Skeletal muscle tissue (tissue), 3 donors: ENCODE measurements at regions not wholly inside any gene's neighbourhood (a gene's known extent, or its start where the extent isn't known, plus 50 kb on each side); places are given as distances from the start of the nearest gene placed in this dataset.

Source experiments
- H3K27ac ChIP-seq: one replicate; pipeline ENCODE4 v1.7.0; 2013; ENCODE audit warnings: mild to moderate bottlenecking, low read depth, low read length, inconsistent platforms
- H3K27me3 ChIP-seq, 3 donors: one replicate each; pipeline ENCODE4 v1.7.0; 2013; ENCODE audit warnings: low read length in 3 of 3; ENCODE audit not compliant: control insufficient read depth in 3 of 3, insufficient read depth in 3 of 3
- H3K36me3 ChIP-seq, 3 donors: one replicate each; pipeline ENCODE4 v1.7.0; 2013; ENCODE audit warnings: low read length in 3 of 3; ENCODE audit not compliant: control insufficient read depth in 3 of 3, insufficient read depth in 3 of 3
- H3K4me1 ChIP-seq, 3 donors: one replicate each; pipeline ENCODE4 v1.7.0; 2013; ENCODE audit warnings: low read length in 3 of 3, mild to moderate bottlenecking in 3 of 3; ENCODE audit not compliant: control insufficient read depth in 3 of 3, insufficient read depth in 3 of 3
- H3K4me3 ChIP-seq, 3 donors: one replicate each; pipeline ENCODE4 v1.7.0; 2013; ENCODE audit warnings: low read length in 3 of 3
- H3K9ac ChIP-seq, 3 donors: one replicate each; pipeline ENCODE4 v1.7.0; 2013; ENCODE audit warnings: low read length in 3 of 3, mild to moderate bottlenecking in 3 of 3, moderate library complexity in 2 of 3, low read depth in 1 of 3
- H3K9me3 ChIP-seq, 3 donors: one replicate each; pipeline ENCODE4 v1.7.0; 2013; ENCODE audit warnings: low read length in 3 of 3; ENCODE audit not compliant: control insufficient read depth in 3 of 3
- donor health status: Osteomylitis.

GRCh38 chr2:215691346-215691745 lies 255.5 kb upstream of the FN1 start:
- Histone ChIP-seq H3K36me3 (no peaks in the 10 kb centered on the region), H3K4me3 (no peak overlapping the region), H3K27me3 (no peaks in the 10 kb centered on the region), H3K4me1 (no peaks in the 10 kb centered on the region), H3K9me3 (no peaks in the 10 kb centered on the region), H3K27ac (no peak overlapping the region), H3K9ac (no peak overlapping the region)

DNA sequence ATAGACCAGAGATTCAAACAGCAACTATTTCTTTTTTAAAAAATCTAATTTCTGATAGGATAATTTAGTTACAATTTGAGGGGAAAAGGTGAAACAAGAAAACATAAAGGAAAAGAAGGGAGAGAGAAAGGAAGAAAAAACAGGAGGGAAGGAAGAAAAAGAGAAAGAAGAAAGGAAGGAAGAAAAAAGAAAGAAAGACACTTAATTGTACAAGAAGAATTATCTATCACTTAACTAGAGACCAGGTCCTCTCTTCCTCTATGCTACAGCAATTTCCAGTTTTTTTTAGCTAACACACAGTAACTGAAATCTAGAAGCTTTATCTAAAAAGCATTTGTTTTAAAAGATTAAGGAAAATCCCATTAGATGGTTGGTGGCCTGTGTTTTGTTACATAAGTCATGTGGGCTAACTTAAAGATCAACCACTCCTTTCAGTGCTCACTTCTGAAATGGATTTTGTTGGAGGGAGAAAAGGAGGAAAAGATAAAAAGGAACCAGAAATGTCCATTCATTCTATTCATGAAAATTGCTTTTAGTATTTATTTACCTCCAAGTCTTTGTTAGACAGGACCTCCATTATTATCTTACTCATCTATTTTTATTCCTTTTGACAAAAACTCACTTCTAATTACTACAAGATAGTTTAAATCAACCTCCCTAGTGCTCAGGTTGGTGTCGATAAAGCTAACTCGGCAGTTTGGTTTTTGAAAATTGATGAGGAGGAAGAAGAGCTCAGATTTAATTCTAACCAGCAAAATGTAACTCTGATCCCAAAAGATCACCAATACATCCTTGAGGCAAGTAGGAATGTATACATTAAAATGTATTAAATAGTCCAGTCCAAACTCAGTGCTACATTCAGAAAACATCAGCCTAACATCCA lies 251.5 kb upstream of the FN1 start:
- Histone ChIP-seq H3K9ac (no peak overlapping the region), H3K36me3 (no peaks in the 10 kb centered on the region), H3K27me3 (no peaks in the 10 kb centered on the region), H3K4me3 (no peak overlapping the region), H3K27ac (no peak overlapping the region), H3K9me3 (no peaks in the 10 kb centered on the region), H3K4me1 (peaks cover 0 to 3% (median 0%) of the 10 kb centered on the region in 3 donors)

DNA sequence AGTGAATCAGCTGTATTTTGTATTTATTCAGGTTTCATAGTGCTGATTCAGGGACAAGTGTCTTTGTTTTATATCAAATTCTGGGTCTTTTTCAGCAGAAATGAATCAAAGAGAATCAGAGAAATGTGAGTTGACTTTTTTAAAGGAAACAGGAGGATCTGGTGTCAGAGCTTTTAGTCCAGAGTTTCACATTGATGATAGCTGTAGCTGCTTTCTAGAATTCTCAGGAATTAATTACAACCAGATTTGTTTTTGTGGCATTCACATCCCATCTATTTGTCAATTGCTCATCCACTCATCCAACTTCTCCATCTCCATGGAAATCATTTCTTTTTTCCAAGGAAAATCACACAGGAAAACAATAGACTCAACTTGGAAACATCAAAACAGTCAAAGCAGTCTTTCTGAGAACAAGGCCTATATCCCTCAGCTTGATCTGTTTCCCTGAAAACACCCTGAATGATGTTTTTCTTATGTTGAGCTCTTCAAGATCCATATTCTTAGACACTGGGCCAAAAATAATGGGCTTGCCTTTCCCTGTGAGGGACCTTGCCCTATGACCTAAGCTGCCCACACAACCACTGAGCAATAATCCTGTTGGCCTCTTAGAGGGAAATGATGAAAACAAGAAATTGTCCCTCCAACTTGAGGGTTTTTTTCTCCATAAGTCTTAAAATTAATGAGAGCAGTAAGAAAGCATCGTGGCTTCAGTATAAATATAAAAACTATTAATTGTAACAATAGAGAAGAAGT lies 249.5 kb upstream of the FN1 start:
- Histone ChIP-seq H3K9ac (no peak overlapping the region), H3K27me3 (no peaks in the 10 kb centered on the region), H3K9me3 (no peaks in the 10 kb centered on the region), H3K27ac (no peak overlapping the region), H3K4me1 (peaks cover 0 to 3% (median 0%) of the 10 kb centered on the region in 3 donors), H3K4me3 (no peak overlapping the region), H3K36me3 (no peaks in the 10 kb centered on the region)

DNA sequence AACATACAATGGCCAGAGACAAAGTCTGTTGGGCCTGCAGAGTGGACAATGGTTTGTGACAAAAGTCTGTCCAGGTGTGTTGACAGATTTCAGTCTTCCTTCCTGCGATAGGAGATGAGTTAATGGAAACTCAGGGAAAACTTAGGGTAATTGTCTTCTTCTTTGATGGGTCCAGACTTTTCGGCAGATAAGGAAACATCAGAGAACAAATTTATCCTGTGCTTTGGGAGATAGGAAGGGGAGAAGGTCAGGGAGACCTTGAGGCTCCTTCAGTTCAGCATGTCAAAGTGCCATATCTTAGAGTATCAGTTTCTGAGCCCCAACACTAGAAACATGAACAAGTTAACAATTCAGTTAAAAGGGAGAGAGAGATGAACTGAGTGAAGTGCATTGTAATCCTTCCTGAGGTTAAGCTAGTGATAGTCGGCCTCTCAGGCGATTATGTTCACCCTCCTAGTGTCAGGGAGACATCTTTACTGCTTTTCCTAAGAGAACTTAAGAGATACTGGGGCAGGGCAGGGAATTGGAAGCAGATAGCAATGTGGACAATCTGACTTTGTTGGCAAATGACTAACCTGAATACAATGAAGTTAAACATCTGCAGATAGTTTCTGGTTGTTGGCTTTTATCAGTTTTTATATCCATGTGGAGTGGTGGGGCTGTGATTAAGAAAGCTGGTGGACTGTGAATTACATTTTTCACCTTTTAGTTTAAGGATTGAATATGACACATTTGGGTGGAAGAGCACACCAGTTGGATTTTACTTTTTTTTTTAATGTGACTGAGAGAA lies 248.8 kb upstream of the FN1 start:
- no peaks in the 10 kb centered on the region for H3K9me3 ChIP-seq
- no peak overlapping the region for H3K27ac ChIP-seq
- peaks cover 0 to 3% (median 0%) of the 10 kb centered on the region in 3 donors for H3K4me1 ChIP-seq
- no peak overlapping the region for H3K9ac ChIP-seq
- H3K27me3 ChIP-seq: no peaks in the 10 kb centered on the region
- no peaks in the 10 kb centered on the region for H3K36me3 ChIP-seq
- H3K4me3 ChIP-seq: no peak overlapping the region

DNA sequence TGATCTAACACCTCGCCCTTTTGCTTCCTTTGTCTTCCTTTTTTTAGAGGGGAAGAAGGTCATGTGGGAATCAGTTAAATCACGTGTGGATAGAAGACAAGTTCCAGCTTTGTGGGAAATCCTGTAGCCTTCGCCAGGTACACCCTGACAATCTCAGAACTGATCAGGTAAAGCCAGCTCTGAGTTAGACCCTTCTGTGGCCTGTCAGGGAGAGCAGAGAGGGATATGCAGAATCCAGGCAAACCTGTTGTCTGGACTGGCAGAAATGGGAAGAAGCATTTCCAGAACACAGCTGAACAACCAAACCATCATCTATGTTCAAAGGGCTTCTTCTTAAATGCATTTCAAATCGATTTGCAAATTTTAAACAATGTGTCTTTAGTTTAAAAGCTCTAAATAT lies 247.4 kb upstream of the FN1 start:
- Histone ChIP-seq H3K9me3 (no peaks in the 10 kb centered on the region), H3K4me1 (peaks cover 0 to 3% (median 0%) of the 10 kb centered on the region in 3 donors), H3K36me3 (no peaks in the 10 kb centered on the region), H3K27ac (no peak overlapping the region), H3K27me3 (no peaks in the 10 kb centered on the region), H3K4me3 (no peak overlapping the region), H3K9ac (no peak overlapping the region)

- H3K4me3 ChIP-seq: no peak overlapping the region
- no peaks in the 10 kb centered on the region for H3K27me3 ChIP-seq
- H3K36me3 ChIP-seq: no peaks in the 10 kb centered on the region
- H3K4me1 ChIP-seq: peaks cover 0 to 3% (median 0%) of the 10 kb centered on the region in 3 donors
- no peaks in the 10 kb centered on the region for H3K9me3 ChIP-seq
- H3K9ac ChIP-seq: no peak overlapping the region
- no peak overlapping the region for H3K27ac ChIP-seq
These were observed 246.1 kb upstream of the FN1 start for GRCh38 chr2:215681799-215682596.

DNA sequence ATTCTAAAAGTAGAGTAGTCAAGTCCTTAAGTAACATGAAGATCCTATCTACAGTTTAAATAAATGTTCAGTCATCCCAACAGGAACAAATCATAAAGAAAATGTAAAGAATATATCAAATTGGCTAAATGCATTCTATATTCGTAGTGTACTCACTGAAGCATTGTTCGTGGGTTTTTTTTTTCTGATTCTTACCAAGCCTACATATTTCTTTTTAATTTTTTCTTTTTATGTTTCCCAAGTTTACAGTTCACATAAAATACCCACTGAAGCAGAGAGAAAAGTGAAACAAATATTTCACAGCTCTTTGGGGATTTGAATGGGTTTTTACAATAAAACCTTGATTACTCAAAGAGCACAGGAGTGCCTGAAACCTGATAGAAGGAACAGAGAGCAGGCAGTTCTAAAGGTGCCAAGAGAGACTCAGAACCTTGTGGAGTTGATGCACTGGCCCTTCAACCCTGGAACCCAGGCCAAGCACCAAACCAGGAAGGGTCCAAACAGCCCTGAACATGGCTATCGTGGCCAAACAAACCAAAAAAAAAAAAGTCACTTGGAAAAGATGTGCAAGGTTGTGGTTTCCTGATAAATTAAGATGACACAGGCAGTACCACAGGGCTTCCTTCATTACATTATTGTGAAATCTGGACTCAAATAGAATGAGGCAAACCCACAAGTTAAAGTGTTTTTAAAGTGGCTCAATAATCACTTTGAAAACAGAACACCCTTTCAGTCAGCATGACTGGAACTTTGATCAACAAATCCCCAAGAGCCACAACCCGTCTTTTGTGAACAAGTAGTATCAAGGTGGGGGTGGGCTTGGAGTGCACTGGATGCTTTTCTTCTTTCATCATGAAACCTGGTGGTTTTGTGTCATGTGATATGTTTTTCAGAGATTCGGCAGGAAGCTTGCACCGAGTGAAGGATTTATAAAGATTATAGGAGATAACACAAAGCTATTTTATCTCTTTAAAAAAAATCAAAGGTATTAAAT lies 245.0 kb upstream of the FN1 start:
- Histone ChIP-seq H3K27ac (no peak overlapping the region), H3K4me3 (no peak overlapping the region), H3K4me1 (peaks cover 0 to 3% (median 0%) of the 10 kb centered on the region in 3 donors), H3K9ac (no peak overlapping the region), H3K36me3 (no peaks in the 10 kb centered on the region), H3K9me3 (no peaks in the 10 kb centered on the region), H3K27me3 (no peaks in the 10 kb centered on the region)

DNA sequence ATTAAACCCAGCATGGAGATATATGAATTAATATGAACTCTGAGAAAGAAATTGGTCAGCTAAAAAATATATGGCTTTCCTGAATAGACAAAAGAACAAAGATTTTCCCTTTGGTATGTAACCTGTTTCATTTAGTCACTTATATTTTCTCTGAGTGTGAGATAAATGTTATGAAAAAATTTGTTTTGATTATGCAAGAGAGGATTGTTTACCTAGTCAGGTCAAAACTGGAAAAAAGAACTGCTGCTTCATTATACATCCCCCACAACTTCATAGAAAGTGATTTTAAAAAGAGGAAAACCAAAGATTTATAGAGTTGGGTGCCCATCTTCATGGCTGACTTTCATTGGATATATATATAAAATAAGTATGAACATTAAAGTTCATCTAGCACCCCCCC lies 242.2 kb upstream of the FN1 start:
- H3K27ac ChIP-seq: no peak overlapping the region
- no peak overlapping the region for H3K9ac ChIP-seq
- no peaks in the 10 kb centered on the region for H3K9me3 ChIP-seq
- H3K4me3 ChIP-seq: no peak overlapping the region
- H3K27me3 ChIP-seq: no peaks in the 10 kb centered on the region
- H3K4me1 ChIP-seq: no peaks in the 10 kb centered on the region
- no peaks in the 10 kb centered on the region for H3K36me3 ChIP-seq
